Thyroid gland (tissue), 4 donors: ENCODE measurements at regions not wholly inside any gene's neighbourhood (a gene's known extent, or its start where the extent isn't known, plus 50 kb on each side); places are given as distances from the start of the nearest gene placed in this dataset.

Experiments
- DNase-seq, 2 donors: peaks; one replicate each; pipeline ENCODE4 v3.0.0-alpha.2; 2019
- H3K27ac ChIP-seq, 3 donors: fragments of 200-600 bp; sonication (generic); 1 replicate in 2 of 3; 2 replicates in 1 of 3; pipeline ENCODE4 v1.5.1; 2016 to 2019; ENCODE audit warnings: mild to moderate bottlenecking in 1 of 3, moderate library complexity in 1 of 3
- H3K27me3 ChIP-seq: fragments of 200-600 bp; sonication (generic); one replicate; pipeline ENCODE4 v1.5.1; 2019
- H3K36me3 ChIP-seq, 2 donors: fragments of 200-600 bp; sonication (generic); one replicate each; pipeline ENCODE4 v1.5.1; 2016 to 2019
- H3K4me1 ChIP-seq, 2 donors: fragments of 200-600 bp; sonication (generic); one replicate each; pipeline ENCODE4 v1.5.1; 2017 to 2019
- H3K4me3 ChIP-seq, 3 donors: fragments of 200-600 bp; sonication (generic); replicated peaks in 1 of 3; 1 replicate in 2 of 3; 2 replicates in 1 of 3; pipeline ENCODE4 v1.5.1; 2016; ENCODE audit warnings: mild to moderate bottlenecking in 1 of 3
- H3K9me3 ChIP-seq: fragments of 200-600 bp; sonication (generic); one replicate; pipeline ENCODE4 v1.5.1; 2017
- POLR2A ChIP-seq, 2 donors: fragments of 450-650 bp; IDR thresholded peaks; one replicate each; pipeline ENCODE4 v1.6.1; 2017; ENCODE audit warnings: antibody characterized with exemption in 2 of 2, mild to moderate bottlenecking in 2 of 2, moderate library complexity in 1 of 2
- WGBS, 2 donors: methylation state at CpG; one replicate each; pipeline ENCODE4 v1.1.5; 2017; 5-methylcytosine and 5-hydroxymethylcytosine counted together
- intact Hi-C: fragments of 100-400 bp; cut with DNase I; formaldehyde crosslinking; loops from one replicate; pipeline ENCODE4 v1.15.1; 2023
- TF ChIP-seq, protein P1 (sequence below), 6 experiments: fragments of 200-600 bp in 3 of 6; fragments of 450-650 bp in 3 of 6; sonication (generic) in 3 of 6; IDR thresholded peaks; one replicate each; pipeline ENCODE4 v1.5.1; 2016 to 2019; ENCODE audit warnings: antibody characterized with exemption in 6 of 6, mild to moderate bottlenecking in 2 of 6, inconsistent platforms in 1 of 6, moderate library complexity in 1 of 6

DNA sequence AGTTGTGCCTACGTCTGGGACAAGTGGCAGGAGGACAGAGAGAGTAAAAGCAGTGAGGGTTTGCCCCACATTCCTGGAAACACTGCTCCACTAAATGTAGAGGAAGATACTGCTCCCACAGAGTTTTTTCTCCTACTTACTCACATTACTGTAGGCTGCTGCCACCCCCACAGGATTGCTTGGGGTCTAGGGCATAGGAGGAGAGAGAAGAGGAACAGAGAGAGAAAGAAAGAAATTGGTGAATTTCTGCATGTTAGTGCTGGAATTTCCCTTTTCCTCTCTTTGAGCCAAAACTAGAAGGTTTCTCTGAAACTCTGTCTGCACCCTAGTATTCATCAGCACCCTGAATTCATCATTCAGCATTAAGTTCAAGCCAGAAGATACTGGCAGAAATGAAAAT is 397.9 kb downstream of the INHBA start:
- Histone ChIP-seq H3K9me3 (no peaks in the 10 kb centered on the region), H3K4me1 (no peaks in the 10 kb centered on the region), H3K4me3 (no peak overlapping the region), H3K27me3 (no peaks in the 10 kb centered on the region), H3K27ac (no peak overlapping the region), H3K36me3 (no peaks in the 10 kb centered on the region)
- DNase-seq, result no peak
- intact Hi-C loops, result no loop called here
- no peak for TF ChIP-seq POLR2A (IDR thresholded peaks at IDR 0.05)
- TF ChIP-seq, protein P1, sequence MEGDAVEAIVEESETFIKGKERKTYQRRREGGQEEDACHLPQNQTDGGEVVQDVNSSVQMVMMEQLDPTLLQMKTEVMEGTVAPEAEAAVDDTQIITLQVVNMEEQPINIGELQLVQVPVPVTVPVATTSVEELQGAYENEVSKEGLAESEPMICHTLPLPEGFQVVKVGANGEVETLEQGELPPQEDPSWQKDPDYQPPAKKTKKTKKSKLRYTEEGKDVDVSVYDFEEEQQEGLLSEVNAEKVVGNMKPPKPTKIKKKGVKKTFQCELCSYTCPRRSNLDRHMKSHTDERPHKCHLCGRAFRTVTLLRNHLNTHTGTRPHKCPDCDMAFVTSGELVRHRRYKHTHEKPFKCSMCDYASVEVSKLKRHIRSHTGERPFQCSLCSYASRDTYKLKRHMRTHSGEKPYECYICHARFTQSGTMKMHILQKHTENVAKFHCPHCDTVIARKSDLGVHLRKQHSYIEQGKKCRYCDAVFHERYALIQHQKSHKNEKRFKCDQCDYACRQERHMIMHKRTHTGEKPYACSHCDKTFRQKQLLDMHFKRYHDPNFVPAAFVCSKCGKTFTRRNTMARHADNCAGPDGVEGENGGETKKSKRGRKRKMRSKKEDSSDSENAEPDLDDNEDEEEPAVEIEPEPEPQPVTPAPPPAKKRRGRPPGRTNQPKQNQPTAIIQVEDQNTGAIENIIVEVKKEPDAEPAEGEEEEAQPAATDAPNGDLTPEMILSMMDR (IDR thresholded peaks at IDR 0.05), result no peak
- WGBS, 2 donors, result 76 to 84% methylated on average over 1 of the region's 1 CpG

DNA sequence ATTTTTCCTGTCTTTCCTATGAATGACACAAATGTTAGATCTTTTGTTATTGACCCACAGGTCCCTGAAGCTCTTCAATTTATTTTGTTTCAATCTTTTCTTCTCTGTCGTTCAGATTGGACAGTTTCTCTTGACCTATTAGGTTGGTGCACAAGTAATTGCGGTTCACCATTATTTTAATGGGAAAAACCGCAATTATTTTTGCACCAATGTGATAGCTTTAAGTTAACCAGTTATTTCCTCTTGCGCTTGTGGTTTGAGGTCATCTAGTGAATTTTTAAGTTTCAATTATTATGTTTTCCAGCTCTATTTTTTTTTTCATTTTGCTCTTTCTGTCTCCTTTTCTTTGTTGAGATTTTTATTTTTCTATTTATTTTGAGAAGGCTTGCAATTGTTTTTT is 399.2 kb downstream of the INHBA start:
- Histone ChIP-seq H3K36me3 (no peaks in the 10 kb centered on the region), H3K4me3 (no peak overlapping the region), H3K4me1 (no peaks in the 10 kb centered on the region), H3K27me3 (no peaks in the 10 kb centered on the region), H3K9me3 (no peaks in the 10 kb centered on the region), H3K27ac (no peak overlapping the region)
- TF ChIP-seq, protein P1 (IDR thresholded peaks at IDR 0.05), result no peak
- no peak for TF ChIP-seq POLR2A (IDR thresholded peaks at IDR 0.05)
- intact Hi-C loops, result no loop called here
- no peak for DNase-seq
- 94% methylated on average over 4 of the region's 4 CpGs for WGBS, 2 donors

DNA sequence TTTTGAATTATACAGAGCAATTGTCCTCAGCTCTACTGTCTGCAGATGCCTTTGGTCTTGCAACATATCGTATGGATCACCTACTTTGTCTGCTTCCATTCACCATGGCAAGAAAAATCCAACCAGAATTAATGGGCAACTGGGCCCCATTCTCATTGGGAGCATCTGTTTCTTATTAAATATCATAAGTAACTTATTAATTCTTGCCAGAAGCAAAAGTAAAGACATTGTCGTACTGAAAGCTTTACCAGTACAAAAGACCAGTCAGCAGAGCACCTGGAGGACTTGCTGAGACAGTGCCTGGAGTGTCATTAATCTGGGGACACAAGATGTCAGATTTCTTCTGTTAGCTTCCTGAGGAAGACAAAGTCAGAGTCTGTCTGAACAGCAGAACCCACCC is 404.5 kb downstream of the INHBA start:
- TF ChIP-seq, protein P1 (IDR thresholded peaks at IDR 0.05), result no peak
- no peak for TF ChIP-seq POLR2A (IDR thresholded peaks at IDR 0.05)
- no peak for DNase-seq
- intact Hi-C loops, result no loop called here
- H3K27ac ChIP-seq, result no peak overlapping the region
- WGBS, 2 donors, result 86 to 89% methylated on average over 2 of the region's 2 CpGs
- no peaks in the 10 kb centered on the region for H3K36me3 ChIP-seq
- no peaks in the 10 kb centered on the region for H3K4me1 ChIP-seq
- H3K27me3 ChIP-seq, result no peaks in the 10 kb centered on the region
- no peak overlapping the region for H3K4me3 ChIP-seq
- no peaks in the 10 kb centered on the region for H3K9me3 ChIP-seq

DNA sequence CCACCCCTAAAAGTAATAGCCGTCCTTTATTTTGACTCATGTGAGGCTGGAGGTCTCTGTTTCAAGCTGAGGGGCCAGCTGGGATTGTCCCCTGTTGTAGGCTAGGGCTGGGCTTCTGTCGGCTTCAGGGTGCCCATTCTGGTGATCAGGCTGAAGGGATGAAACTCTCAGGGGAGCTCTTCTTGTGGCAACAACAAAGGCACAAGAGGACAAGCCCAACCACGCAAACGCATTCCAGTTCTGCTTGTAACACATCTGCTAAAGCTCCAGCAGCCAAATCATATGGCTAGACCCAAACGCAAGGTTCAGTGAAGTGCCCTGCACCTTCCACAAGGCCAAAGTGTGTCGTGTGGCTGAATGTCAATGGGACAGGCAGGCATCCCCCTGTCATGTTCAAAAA is 405.7 kb downstream of the INHBA start:
- TF ChIP-seq POLR2A (IDR thresholded peaks at IDR 0.05), result no peak
- TF ChIP-seq, protein P1 (IDR thresholded peaks at IDR 0.05), result no peak

DNA sequence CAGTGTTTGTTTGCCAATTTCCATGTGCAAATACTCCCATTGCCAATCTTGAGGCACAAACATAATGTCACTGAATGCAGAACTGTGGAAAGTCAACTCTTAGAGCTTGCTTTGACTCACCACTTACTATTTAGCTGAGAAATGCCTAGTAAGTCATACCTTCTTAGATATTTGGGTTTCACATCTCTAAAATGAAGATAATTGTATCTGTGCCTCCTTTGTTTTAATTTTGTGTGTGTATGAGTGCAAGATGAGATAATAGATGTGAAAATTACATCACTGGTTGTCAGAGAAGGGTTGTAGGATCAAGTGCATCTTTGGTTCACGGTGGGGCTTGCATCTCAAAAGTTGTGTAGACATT is 407.5 kb downstream of the INHBA start:
- intact Hi-C loops, result no loop called here
- 92 to 96% methylated on average over 1 of the region's 1 CpG for WGBS, 2 donors
- no peak for DNase-seq
- Histone ChIP-seq H3K27me3 (no peaks in the 10 kb centered on the region), H3K9me3 (no peaks in the 10 kb centered on the region), H3K4me3 (no peak overlapping the region), H3K36me3 (no peaks in the 10 kb centered on the region), H3K4me1 (no peaks in the 10 kb centered on the region), H3K27ac (no peak overlapping the region)
- TF ChIP-seq, protein P1 (IDR thresholded peaks at IDR 0.05), result no peak
- TF ChIP-seq POLR2A (IDR thresholded peaks at IDR 0.05), result no peak

More for the DNA sequence above, 405.7 kb downstream of the INHBA start:
- 56 to 79% methylated on average over 6 of the region's 6 CpGs for WGBS, 2 donors
- Histone ChIP-seq H3K27ac (no peak overlapping the region), H3K4me1 (no peaks in the 10 kb centered on the region), H3K36me3 (no peaks in the 10 kb centered on the region), H3K27me3 (no peaks in the 10 kb centered on the region), H3K4me3 (no peak overlapping the region), H3K9me3 (no peaks in the 10 kb centered on the region)
- intact Hi-C loops, result no loop called here
- no peak for DNase-seq
